Testis (tissue), 2 donors: ENCODE measurements at regions not wholly inside any gene's neighbourhood (a gene's known extent, or its start where the extent isn't known, plus 50 kb on each side); places are given as distances from the start of the nearest gene placed in this dataset.

Source experiments
- POLR2A ChIP-seq: fragments of 450-650 bp; IDR thresholded peaks from one replicate; pipeline ENCODE4 v1.6.1; 2017; ENCODE audit warnings: antibody characterized with exemption, mild to moderate bottlenecking, moderate library complexity
- TF ChIP-seq, protein P1 (sequence below), 3 experiments: fragments of 450-650 bp in 2 of 3; fragments of 200-600 bp in 1 of 3; sonication (generic) in 1 of 3; IDR thresholded peaks; one replicate each; pipeline ENCODE4 v1.5.1; 2016 to 2019; ENCODE audit warnings: antibody characterized with exemption in 3 of 3, mild to moderate bottlenecking in 2 of 3, moderate library complexity in 1 of 3

GRCh38 chr4:72997409-72997808 is 72.1 kb downstream of the COX18 start:
- TF ChIP-seq, protein P1, sequence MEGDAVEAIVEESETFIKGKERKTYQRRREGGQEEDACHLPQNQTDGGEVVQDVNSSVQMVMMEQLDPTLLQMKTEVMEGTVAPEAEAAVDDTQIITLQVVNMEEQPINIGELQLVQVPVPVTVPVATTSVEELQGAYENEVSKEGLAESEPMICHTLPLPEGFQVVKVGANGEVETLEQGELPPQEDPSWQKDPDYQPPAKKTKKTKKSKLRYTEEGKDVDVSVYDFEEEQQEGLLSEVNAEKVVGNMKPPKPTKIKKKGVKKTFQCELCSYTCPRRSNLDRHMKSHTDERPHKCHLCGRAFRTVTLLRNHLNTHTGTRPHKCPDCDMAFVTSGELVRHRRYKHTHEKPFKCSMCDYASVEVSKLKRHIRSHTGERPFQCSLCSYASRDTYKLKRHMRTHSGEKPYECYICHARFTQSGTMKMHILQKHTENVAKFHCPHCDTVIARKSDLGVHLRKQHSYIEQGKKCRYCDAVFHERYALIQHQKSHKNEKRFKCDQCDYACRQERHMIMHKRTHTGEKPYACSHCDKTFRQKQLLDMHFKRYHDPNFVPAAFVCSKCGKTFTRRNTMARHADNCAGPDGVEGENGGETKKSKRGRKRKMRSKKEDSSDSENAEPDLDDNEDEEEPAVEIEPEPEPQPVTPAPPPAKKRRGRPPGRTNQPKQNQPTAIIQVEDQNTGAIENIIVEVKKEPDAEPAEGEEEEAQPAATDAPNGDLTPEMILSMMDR (IDR thresholded peaks at IDR 0.05): no peak
- TF ChIP-seq POLR2A: no peak
